ENCODE measurements at regions not wholly inside any gene's neighbourhood (a gene's known extent, or its start where the extent isn't known, plus 50 kb on each side); places are given as distances from the start of the nearest gene placed in this dataset.

GRCh38 chr6:30424549-30424948, 64.8 kb upstream of the HLA-E start:
- TF ChIP-seq EZH2phosphoT487 (IDR thresholded peaks at IDR 0.05; ENCODE audit: insufficient read depth, low read depth) (no peak), EZH2 (IDR thresholded peaks at IDR 0.05; ENCODE audit: insufficient read depth, poor library complexity, severe bottlenecking) (no peak)

Measured in GM23248 (cell line).